HuH-7 (cell line): ENCODE measurements at regions not wholly inside any gene's neighbourhood (a gene's known extent, or its start where the extent isn't known, plus 50 kb on each side); places are given as distances from the start of the nearest gene placed in this dataset.

Experiments
- DNase-seq: peaks from one replicate; pipeline ENCODE4 v3.0.0; 2011; ENCODE audit warnings: low spot score

GRCh38 chr22:49604732-49605302, 222.9 kb downstream of the BRD1 start:
- DNase-seq, result no peak

- DNase-seq, result no peak
Observed at GRCh38 chr22:49603016-49603415, 224.7 kb downstream of the BRD1 start.

- no peak for DNase-seq
Observed at GRCh38 chr22:49602481-49602880, 225.2 kb downstream of the BRD1 start.

GRCh38 chr22:49601614-49602321, 225.9 kb downstream of the BRD1 start:
- DNase-seq, result no peak

GRCh38 chr22:49600891-49601431, 226.7 kb downstream of the BRD1 start:
- no peak for DNase-seq

GRCh38 chr22:49600468-49600867, 227.2 kb downstream of the BRD1 start:
- DNase-seq, result no peak

GRCh38 chr22:49599691-49600455, 227.8 kb downstream of the BRD1 start:
- DNase-seq, result no peak

- no peak for DNase-seq
Observed at GRCh38 chr22:49599039-49599438, 228.6 kb downstream of the BRD1 start.

GRCh38 chr22:49598338-49598737, 229.3 kb downstream of the BRD1 start:
- no peak for DNase-seq

- DNase-seq, result no peak
Observed at GRCh38 chr22:49597428-49598039, 230.1 kb downstream of the BRD1 start.

GRCh38 chr22:49595465-49596078, 232.1 kb downstream of the BRD1 start:
- no peak for DNase-seq

- no peak for DNase-seq
Observed at GRCh38 chr22:49594078-49594477, 233.6 kb downstream of the BRD1 start.

- no peak for DNase-seq
Observed at GRCh38 chr22:49593509-49593908, 234.2 kb downstream of the BRD1 start.

- DNase-seq, result no peak
Observed at GRCh38 chr22:49592780-49593501, 234.7 kb downstream of the BRD1 start.

- no peak for DNase-seq
Observed at GRCh38 chr22:49590851-49591445, 236.7 kb downstream of the BRD1 start.

- no peak for DNase-seq
Observed at GRCh38 chr22:49590381-49590780, 237.3 kb downstream of the BRD1 start.

- no peak for DNase-seq
Observed at GRCh38 chr22:49589811-49590210, 237.9 kb downstream of the BRD1 start.

- no peak for DNase-seq
Observed at GRCh38 chr22:49589301-49589700, 238.4 kb downstream of the BRD1 start.

- no peak for DNase-seq
Observed at GRCh38 chr22:49588739-49589138, 238.9 kb downstream of the BRD1 start.

GRCh38 chr22:49587987-49588386, 239.7 kb downstream of the BRD1 start:
- no peak for DNase-seq

GRCh38 chr22:49587421-49587820, 240.3 kb downstream of the BRD1 start:
- no peak for DNase-seq
